NT2/D1 (cell line): ENCODE measurements at regions not wholly inside any gene's neighbourhood (a gene's known extent, or its start where the extent isn't known, plus 50 kb on each side); places are given as distances from the start of the nearest gene placed in this dataset.

ENCODE experiments used
- DNase-seq: peaks from one replicate; pipeline ENCODE4 v3.0.0-alpha.2; 2011; ENCODE audit warnings: low read depth, low spot score
- H3K27me3 ChIP-seq: 2 replicates; pipeline ENCODE4 v1.6.0; 2011; ENCODE audit warnings: mild to moderate bottlenecking; ENCODE audit not compliant: insufficient read length, insufficient read depth
- H3K36me3 ChIP-seq: 2 replicates; pipeline ENCODE4 v1.6.1; 2011; ENCODE audit warnings: mild to moderate bottlenecking, low read length, mixed read lengths; ENCODE audit not compliant: insufficient read depth, insufficient read length
- H3K4me1 ChIP-seq: 2 replicates; pipeline ENCODE4 v1.5.1; 2011; ENCODE audit not compliant: insufficient read depth, insufficient read length
- H3K4me3 ChIP-seq: 2 replicates; pipeline ENCODE4 v1.5.1; 2011; ENCODE audit warnings: low read depth; ENCODE audit not compliant: insufficient read length
- H3K9ac ChIP-seq: 2 replicates; pipeline ENCODE4 v1.6.0; 2011; ENCODE audit warnings: low read depth; ENCODE audit not compliant: insufficient read length
- H3K9me3 ChIP-seq: 2 replicates; pipeline ENCODE4 v1.5.1; 2011; ENCODE audit warnings: mild to moderate bottlenecking, low read length; ENCODE audit not compliant: insufficient read depth
- SUZ12 ChIP-seq: IDR thresholded peaks from 2 replicates; pipeline ENCODE4 v1.6.1; 2011; ENCODE audit not compliant: insufficient read length, insufficient read depth; ENCODE audit errors: extremely low read depth
- YY1 ChIP-seq: IDR thresholded peaks from 2 replicates; pipeline ENCODE4 v1.6.1; 2011; ENCODE audit not compliant: insufficient read length, insufficient read depth
- ZNF274 ChIP-seq: IDR thresholded peaks from 2 replicates; pipeline ENCODE4 v1.6.1; 2011; ENCODE audit warnings: mild to moderate bottlenecking, low read depth, low read length

- Histone ChIP-seq H3K9ac (no peak overlapping the region), H3K4me3 (no peak overlapping the region), H3K36me3 (no peaks in the 10 kb centered on the region), H3K4me1 (no peaks in the 10 kb centered on the region), H3K27me3 (no peaks in the 10 kb centered on the region), H3K9me3 (no peaks in the 10 kb centered on the region)
- TF ChIP-seq ZNF274 (no peak), SUZ12 (no peak), YY1 (no peak)
- no peak for DNase-seq
Measured at GRCh38 chr2:145484448-145485097, 964.7 kb upstream of the ZEB2 start.

- Histone ChIP-seq H3K9ac (no peak overlapping the region), H3K9me3 (no peaks in the 10 kb centered on the region), H3K4me1 (no peaks in the 10 kb centered on the region), H3K36me3 (no peaks in the 10 kb centered on the region), H3K27me3 (no peaks in the 10 kb centered on the region), H3K4me3 (no peak overlapping the region)
- no peak for TF ChIP-seq SUZ12
- no peak for TF ChIP-seq ZNF274
- DNase-seq = no peak
Measured at GRCh38 chr2:145483854-145484253, 963.9 kb upstream of the ZEB2 start.

GRCh38 chr2:145481334-145481922 lies 961.5 kb upstream of the ZEB2 start:
- H3K9ac ChIP-seq = no peak overlapping the region
- H3K27me3 ChIP-seq = no peaks in the 10 kb centered on the region
- H3K4me1 ChIP-seq = no peaks in the 10 kb centered on the region
- no peaks in the 10 kb centered on the region for H3K36me3 ChIP-seq
- DNase-seq = no peak
- H3K9me3 ChIP-seq = no peaks in the 10 kb centered on the region
- H3K4me3 ChIP-seq = no peak overlapping the region
- no peak for TF ChIP-seq YY1
- TF ChIP-seq SUZ12 = no peak
- TF ChIP-seq ZNF274 = no peak

- H3K4me3 ChIP-seq = no peak overlapping the region
- H3K4me1 ChIP-seq = no peaks in the 10 kb centered on the region
- no peak for TF ChIP-seq ZNF274
- TF ChIP-seq SUZ12 = no peak
- TF ChIP-seq YY1 = no peak
- H3K27me3 ChIP-seq = no peaks in the 10 kb centered on the region
- H3K9ac ChIP-seq = no peak overlapping the region
- no peak for DNase-seq
- H3K9me3 ChIP-seq = no peaks in the 10 kb centered on the region
- no peaks in the 10 kb centered on the region for H3K36me3 ChIP-seq
Measured at GRCh38 chr2:145464866-145465265, 944.9 kb upstream of the ZEB2 start.

GRCh38 chr2:145460112-145460511 lies 940.2 kb upstream of the ZEB2 start:
- Histone ChIP-seq H3K27me3 (no peaks in the 10 kb centered on the region), H3K4me1 (no peaks in the 10 kb centered on the region), H3K9me3 (no peaks in the 10 kb centered on the region), H3K36me3 (no peaks in the 10 kb centered on the region), H3K9ac (no peak overlapping the region), H3K4me3 (no peak overlapping the region)
- no peak for DNase-seq
- TF ChIP-seq SUZ12 (no peak), YY1 (no peak), ZNF274 (no peak)

GRCh38 chr2:145431181-145431951 lies 911.4 kb upstream of the ZEB2 start:
- TF ChIP-seq YY1 (no peak), SUZ12 (no peak)
- H3K36me3 ChIP-seq = no peaks in the 10 kb centered on the region
- no peaks in the 10 kb centered on the region for H3K4me1 ChIP-seq
- peak; percentile 25 for DNase-seq
- H3K4me3 ChIP-seq = no peak overlapping the region
- H3K9ac ChIP-seq = no peak overlapping the region
- H3K9me3 ChIP-seq = no peaks in the 10 kb centered on the region
- H3K27me3 ChIP-seq = no peaks in the 10 kb centered on the region

GRCh38 chr2:145423809-145424208 lies 903.9 kb upstream of the ZEB2 start:
- TF ChIP-seq SUZ12 (no peak), ZNF274 (no peak), YY1 (no peak)
- H3K36me3 ChIP-seq = no peaks in the 10 kb centered on the region
- no peak for DNase-seq

GRCh38 chr2:145422576-145422975 lies 902.7 kb upstream of the ZEB2 start:
- DNase-seq = no peak
- H3K27me3 ChIP-seq = no peaks in the 10 kb centered on the region
- TF ChIP-seq SUZ12 (no peak), YY1 (no peak), ZNF274 (no peak)
- H3K36me3 ChIP-seq = no peaks in the 10 kb centered on the region
- H3K9ac ChIP-seq = no peak overlapping the region
- no peak overlapping the region for H3K4me3 ChIP-seq
- H3K4me1 ChIP-seq = no peaks in the 10 kb centered on the region
- H3K9me3 ChIP-seq = peaks cover 19% of the 10 kb centered on the region; the same call in 1 of the 2 replicates

More at GRCh38 chr2:145423809-145424208, 903.9 kb upstream of the ZEB2 start:
- no peak overlapping the region for H3K9ac ChIP-seq
- no peak overlapping the region for H3K4me3 ChIP-seq
- H3K9me3 ChIP-seq = peaks cover 19% of the 10 kb centered on the region; the same call in 1 of the 2 replicates
- no peaks in the 10 kb centered on the region for H3K4me1 ChIP-seq
- no peaks in the 10 kb centered on the region for H3K27me3 ChIP-seq
